ENCODE measurements at regions not wholly inside any gene's neighbourhood (a gene's known extent, or its start where the extent isn't known, plus 50 kb on each side); places are given as distances from the start of the nearest gene placed in this dataset.

DNA sequence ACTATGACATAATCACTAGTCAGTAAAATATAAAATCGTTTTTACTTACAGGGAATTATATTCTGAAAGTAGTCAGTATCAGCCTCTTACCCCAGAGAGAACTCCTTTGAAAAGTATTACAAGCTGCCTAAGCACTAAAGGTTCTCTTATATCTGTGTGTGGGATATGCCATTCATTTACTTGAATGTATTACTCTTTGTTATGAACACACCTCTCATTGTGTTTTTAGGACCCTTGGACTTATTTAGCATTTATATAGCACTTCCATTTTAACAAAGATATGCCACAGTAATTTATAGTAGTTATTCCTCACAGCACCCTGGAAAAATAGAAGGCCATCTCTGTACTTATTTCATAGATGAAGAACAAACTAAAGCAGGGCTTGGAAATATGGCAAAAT, 1178.0 kb downstream of the OLFM4 start:
- Histone ChIP-seq H3K4me3 (ENCODE audit: low read length) (no peak overlapping the region), H3K79me2 (ENCODE audit: control insufficient read depth, low read length) (no peaks in the 10 kb centered on the region), H3K4me1 (ENCODE audit: control insufficient read depth, low read length) (no peaks in the 10 kb centered on the region), H3K36me3 (ENCODE audit: control insufficient read depth, low read length) (no peaks in the 10 kb centered on the region), H4K20me1 (ENCODE audit: control insufficient read depth, insufficient read depth, low read depth, low read length) (no peaks in the 10 kb centered on the region), H3K4me2 (ENCODE audit: low read length) (no peak overlapping the region), H3K27me3 (ENCODE audit: control insufficient read depth, low read length) (no peaks in the 10 kb centered on the region), H3K27ac (ENCODE audit: low read depth, low read length) (no peak overlapping the region), H3F3A (ENCODE audit: control insufficient read depth, insufficient read depth) (no peaks in the 10 kb centered on the region), H3K9me3 (ENCODE audit: control insufficient read depth, insufficient read depth, low read length) (no peaks in the 10 kb centered on the region), H3K9me2 (replicated peaks; ENCODE audit: control insufficient read depth, low read length) (no peaks in the 10 kb centered on the region)
- TF ChIP-seq, protein P1, sequence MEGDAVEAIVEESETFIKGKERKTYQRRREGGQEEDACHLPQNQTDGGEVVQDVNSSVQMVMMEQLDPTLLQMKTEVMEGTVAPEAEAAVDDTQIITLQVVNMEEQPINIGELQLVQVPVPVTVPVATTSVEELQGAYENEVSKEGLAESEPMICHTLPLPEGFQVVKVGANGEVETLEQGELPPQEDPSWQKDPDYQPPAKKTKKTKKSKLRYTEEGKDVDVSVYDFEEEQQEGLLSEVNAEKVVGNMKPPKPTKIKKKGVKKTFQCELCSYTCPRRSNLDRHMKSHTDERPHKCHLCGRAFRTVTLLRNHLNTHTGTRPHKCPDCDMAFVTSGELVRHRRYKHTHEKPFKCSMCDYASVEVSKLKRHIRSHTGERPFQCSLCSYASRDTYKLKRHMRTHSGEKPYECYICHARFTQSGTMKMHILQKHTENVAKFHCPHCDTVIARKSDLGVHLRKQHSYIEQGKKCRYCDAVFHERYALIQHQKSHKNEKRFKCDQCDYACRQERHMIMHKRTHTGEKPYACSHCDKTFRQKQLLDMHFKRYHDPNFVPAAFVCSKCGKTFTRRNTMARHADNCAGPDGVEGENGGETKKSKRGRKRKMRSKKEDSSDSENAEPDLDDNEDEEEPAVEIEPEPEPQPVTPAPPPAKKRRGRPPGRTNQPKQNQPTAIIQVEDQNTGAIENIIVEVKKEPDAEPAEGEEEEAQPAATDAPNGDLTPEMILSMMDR (IDR thresholded peaks at IDR 0.05; ENCODE audit: low read depth, low read length, poor library complexity, severe bottlenecking): no peak
- no peak for TF ChIP-seq EZH2phosphoT487 (IDR thresholded peaks at IDR 0.05; ENCODE audit: borderline replicate concordance, low read length)

DNA sequence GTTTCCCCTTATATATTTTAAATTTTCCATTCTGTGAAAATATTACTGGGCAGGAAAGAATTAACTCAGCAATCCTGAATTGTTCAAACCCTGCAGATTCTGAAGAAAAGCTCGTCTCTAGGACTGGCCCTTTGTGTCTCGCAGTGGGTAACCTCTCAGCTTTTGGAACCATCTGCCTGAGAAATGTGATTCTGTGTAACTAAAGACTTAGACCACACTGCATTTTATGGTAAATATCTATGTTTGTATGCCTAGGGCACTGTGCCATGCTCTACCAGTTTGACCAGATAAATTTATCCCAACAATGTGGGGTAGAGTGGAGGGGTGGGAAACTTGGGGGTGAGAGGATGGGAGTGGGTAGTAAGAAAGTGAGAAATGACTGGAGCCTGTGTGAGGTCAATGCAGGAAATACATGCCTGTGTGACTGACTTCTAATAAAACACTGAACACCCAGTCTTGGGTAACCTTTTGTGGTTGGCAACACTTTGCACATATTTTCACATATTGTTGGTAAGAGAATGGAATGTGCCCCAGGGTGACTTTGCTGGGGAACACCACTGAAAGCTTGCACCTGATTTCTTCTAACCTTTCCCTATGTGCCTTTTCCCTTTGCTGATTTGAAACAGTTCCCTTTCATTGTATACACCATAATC, 1181.9 kb downstream of the OLFM4 start:
- Histone ChIP-seq H3K9me2 (replicated peaks; ENCODE audit: control insufficient read depth, low read length) (no peaks in the 10 kb centered on the region), H3K79me2 (ENCODE audit: control insufficient read depth, low read length) (no peaks in the 10 kb centered on the region), H3K4me1 (ENCODE audit: control insufficient read depth, low read length) (no peaks in the 10 kb centered on the region), H3K27me3 (ENCODE audit: control insufficient read depth, low read length) (no peaks in the 10 kb centered on the region), H3K9me3 (ENCODE audit: control insufficient read depth, insufficient read depth, low read length) (no peaks in the 10 kb centered on the region), H3K4me2 (ENCODE audit: low read length) (no peak overlapping the region), H3F3A (ENCODE audit: control insufficient read depth, insufficient read depth) (no peaks in the 10 kb centered on the region), H3K27ac (ENCODE audit: low read depth, low read length) (no peak overlapping the region), H3K4me3 (ENCODE audit: low read length) (no peak overlapping the region), H3K36me3 (ENCODE audit: control insufficient read depth, low read length) (no peaks in the 10 kb centered on the region), H4K20me1 (ENCODE audit: control insufficient read depth, insufficient read depth, low read depth, low read length) (no peaks in the 10 kb centered on the region)
- TF ChIP-seq, protein P1 (IDR thresholded peaks at IDR 0.05; ENCODE audit: low read depth, low read length, poor library complexity, severe bottlenecking): no peak
- TF ChIP-seq EZH2phosphoT487 (IDR thresholded peaks at IDR 0.05; ENCODE audit: borderline replicate concordance, low read length): no peak

DNA sequence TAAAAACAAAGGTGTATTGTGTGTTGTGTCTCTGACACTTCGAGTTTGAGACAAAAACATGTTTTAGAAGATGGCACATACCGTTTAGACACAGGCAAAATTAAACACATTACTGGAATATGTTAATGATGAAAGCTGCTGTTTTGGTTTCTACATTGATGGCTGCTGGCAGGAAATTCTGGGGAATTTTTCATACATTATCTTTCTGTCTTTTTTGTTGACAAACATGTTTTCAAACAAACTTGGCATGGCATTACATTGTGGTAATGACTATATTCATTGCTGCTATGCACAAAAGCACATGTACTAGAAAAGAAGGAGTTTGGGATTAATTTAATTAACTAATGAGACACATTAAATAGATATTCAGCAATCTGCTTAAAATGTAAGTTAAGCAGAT, 1187.6 kb downstream of the OLFM4 start:
- TF ChIP-seq EZH2phosphoT487 (IDR thresholded peaks at IDR 0.05; ENCODE audit: borderline replicate concordance, low read length): no peak
- TF ChIP-seq, protein P1 (IDR thresholded peaks at IDR 0.05; ENCODE audit: low read depth, low read length, poor library complexity, severe bottlenecking): no peak
- Histone ChIP-seq H4K20me1 (ENCODE audit: control insufficient read depth, insufficient read depth, low read depth, low read length) (no peaks in the 10 kb centered on the region), H3K4me3 (ENCODE audit: low read length) (no peak overlapping the region), H3K27ac (ENCODE audit: low read depth, low read length) (no peak overlapping the region), H3K4me1 (ENCODE audit: control insufficient read depth, low read length) (no peaks in the 10 kb centered on the region), H3K9me3 (ENCODE audit: control insufficient read depth, insufficient read depth, low read length) (no peaks in the 10 kb centered on the region), H3K79me2 (ENCODE audit: control insufficient read depth, low read length) (no peaks in the 10 kb centered on the region), H3K9me2 (replicated peaks; ENCODE audit: control insufficient read depth, low read length) (no peaks in the 10 kb centered on the region), H3F3A (ENCODE audit: control insufficient read depth, insufficient read depth) (no peaks in the 10 kb centered on the region), H3K36me3 (ENCODE audit: control insufficient read depth, low read length) (no peaks in the 10 kb centered on the region), H3K4me2 (ENCODE audit: low read length) (no peak overlapping the region), H3K27me3 (ENCODE audit: control insufficient read depth, low read length) (no peaks in the 10 kb centered on the region)
